ENCODE measurements at regions not wholly inside any gene's neighbourhood (a gene's known extent, or its start where the extent isn't known, plus 50 kb on each side); places are given as distances from the start of the nearest gene placed in this dataset.
"Not testable (repeated sequence)": the region's sequence is repeated elsewhere in the genome, so short reads cannot be mapped to it uniquely, and the experiment has no call there.

DNA sequence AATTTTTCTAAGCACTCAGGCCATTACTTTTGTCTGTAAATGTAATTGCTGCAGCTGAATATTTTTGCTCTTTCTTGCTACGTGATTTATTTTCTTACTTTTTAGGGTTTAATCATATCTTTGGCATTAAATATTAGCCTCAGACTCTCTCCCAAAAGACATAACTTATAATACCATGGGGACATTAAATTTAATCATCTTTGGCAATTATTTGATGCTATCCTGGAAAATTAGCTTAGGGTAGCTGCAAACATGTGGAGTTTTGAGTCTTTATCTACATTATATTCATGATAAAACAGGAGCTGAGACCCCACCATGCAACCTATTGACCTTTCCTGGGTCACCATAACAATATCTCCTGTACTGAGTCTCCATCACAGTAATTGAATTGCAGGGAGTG, 59.1 kb upstream of the EDAR start:
- DNase-seq (ENCODE audit: low read depth in 2 of 2) = no peak

DNA sequence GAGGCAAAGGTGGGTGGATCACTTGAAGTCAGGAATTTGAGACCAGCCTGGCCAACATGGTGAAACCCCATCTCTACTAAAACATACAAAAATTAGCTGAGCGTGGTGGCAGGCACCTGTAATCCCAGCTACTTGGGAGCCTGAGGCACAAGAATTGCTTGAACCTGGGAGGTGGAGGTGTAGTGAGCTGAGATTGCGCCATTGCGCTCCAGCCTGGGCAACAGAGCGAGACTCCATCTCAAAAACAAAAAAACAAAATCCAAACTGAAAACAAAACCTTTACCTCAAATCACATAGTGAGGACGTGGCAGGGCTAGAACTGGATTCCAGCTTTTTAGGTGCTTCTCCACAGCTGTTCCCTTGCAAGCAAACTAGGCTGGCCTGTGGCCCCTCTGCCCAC, 58.5 kb upstream of the EDAR start:
- DNase-seq (ENCODE audit: low read depth in 2 of 2) = not testable (repeated sequence)

GRCh38 chr2:109046925-109047508, 58.0 kb upstream of the EDAR start:
- no peak for DNase-seq (ENCODE audit: low read depth in 2 of 2)

GRCh38 chr2:109045505-109045904, 56.5 kb upstream of the EDAR start:
- DNase-seq (ENCODE audit: low read depth in 2 of 2) = no peak

GRCh38 chr2:109038992-109039391, 50.0 kb upstream of the EDAR start:
- DNase-seq (ENCODE audit: low read depth in 2 of 2) = no peak
